NCI-H2107 (cell line): ENCODE measurements at regions not wholly inside any gene's neighbourhood (a gene's known extent, or its start where the extent isn't known, plus 50 kb on each side); places are given as distances from the start of the nearest gene placed in this dataset.
"Not testable (repeated sequence)": the region's sequence is repeated elsewhere in the genome, so short reads cannot be mapped to it uniquely, and the experiment has no call there.

ENCODE experiments used
- DNase-seq: peaks from one replicate; lab custom pipeline; 2025; lab: John Stamatoyannopoulos, UW

GRCh38 chrX:13955975-13956374 lies 73.7 kb downstream of the GEMIN8 start:
- DNase-seq = no peak

GRCh38 chrX:13955095-13955647 lies 74.5 kb downstream of the GEMIN8 start:
- DNase-seq = no peak

GRCh38 chrX:13952581-13952980 lies 77.1 kb downstream of the GEMIN8 start:
- DNase-seq = no peak

- not testable (repeated sequence) for DNase-seq
Measured at GRCh38 chrX:13946223-13946622, 83.5 kb downstream of the GEMIN8 start.

- not testable (repeated sequence) for DNase-seq
Measured at GRCh38 chrX:13945787-13946186, 83.9 kb downstream of the GEMIN8 start.

GRCh38 chrX:13940671-13941070 lies 89.0 kb downstream of the GEMIN8 start:
- no peak for DNase-seq

- no peak for DNase-seq
Measured at GRCh38 chrX:13939741-13940597, 89.7 kb downstream of the GEMIN8 start.

- no peak for DNase-seq
Measured at GRCh38 chrX:13938829-13939530, 90.7 kb downstream of the GEMIN8 start.

- no peak for DNase-seq
Measured at GRCh38 chrX:13938051-13938828, 91.5 kb downstream of the GEMIN8 start.

- DNase-seq = no peak
Measured at GRCh38 chrX:13937370-13938050, 92.2 kb downstream of the GEMIN8 start.

GRCh38 chrX:13936521-13937225 lies 93.0 kb downstream of the GEMIN8 start:
- DNase-seq = no peak

- no peak for DNase-seq
Measured at GRCh38 chrX:13934731-13935130, 95.0 kb downstream of the GEMIN8 start.

GRCh38 chrX:13933851-13934250 lies 95.8 kb downstream of the GEMIN8 start:
- DNase-seq = no peak

GRCh38 chrX:13933352-13933751 lies 96.3 kb downstream of the GEMIN8 start:
- DNase-seq = no peak

GRCh38 chrX:13932416-13932815 lies 97.3 kb downstream of the GEMIN8 start:
- no peak for DNase-seq

- no peak for DNase-seq
Measured at GRCh38 chrX:13927175-13927574, 102.5 kb downstream of the GEMIN8 start.

- peak; percentile 48 for DNase-seq
Measured at GRCh38 chrX:13923845-13924244, 105.8 kb downstream of the GEMIN8 start.

GRCh38 chrX:13923289-13923688 lies 106.4 kb upstream of the GPM6B start:
- DNase-seq = no peak

- DNase-seq = no peak
Measured at GRCh38 chrX:13917507-13917906, 100.6 kb upstream of the GPM6B start.

- DNase-seq = no peak
Measured at GRCh38 chrX:13911586-13911985, 94.7 kb upstream of the GPM6B start.

- DNase-seq = no peak
Measured at GRCh38 chrX:13906093-13906492, 89.2 kb upstream of the GPM6B start.
